ENCODE measurements at regions not wholly inside any gene's neighbourhood (a gene's known extent, or its start where the extent isn't known, plus 50 kb on each side); places are given as distances from the start of the nearest gene placed in this dataset.

- Histone ChIP-seq H2BK12ac (ENCODE audit: low read length) (no peak overlapping the region), H3K79me1 (ENCODE audit: low read length) (no peaks in the 10 kb centered on the region), H2AK5ac (ENCODE audit: low read length) (no peak overlapping the region), H4K8ac (ENCODE audit: low read depth, low read length) (no peak overlapping the region), H3K4me3 (ENCODE audit: low read depth, low read length) (no peak overlapping the region), H3K23ac (ENCODE audit: low read length) (no peak overlapping the region), H4K91ac (ENCODE audit: low read depth, low read length) (no peak overlapping the region), H3K36me3 (ENCODE audit: control insufficient read depth in 1 of 2, insufficient read depth in 2 of 2, low read length in 2 of 2) (no peaks in the 10 kb centered on the region), H3K4ac (ENCODE audit: low read depth, low read length) (no peak overlapping the region), H3K27me3 (ENCODE audit: insufficient read depth, low read length) (no peaks in the 10 kb centered on the region), H3K79me2 (ENCODE audit: control insufficient read depth, insufficient read depth, low read length, poor library complexity) (no peaks in the 10 kb centered on the region), H4K12ac (ENCODE audit: low read depth, low read length) (no peak overlapping the region), H2AFZ (ENCODE audit: insufficient read depth, low read length, poor library complexity) (no peak overlapping the region), H2BK120ac (ENCODE audit: insufficient read depth, low read length, poor library complexity) (no peak overlapping the region), H3K4me1 (ENCODE audit: control insufficient read depth in 1 of 2, insufficient read depth in 2 of 2, low read length in 2 of 2) (no peaks in the 10 kb centered on the region), H2BK5ac (ENCODE audit: low read depth, low read length, poor library complexity) (no peak overlapping the region), H3K9ac (ENCODE audit: low read length) (no peak overlapping the region), H3K9me3 (ENCODE audit: insufficient read depth, low read depth, low read length) (no peaks in the 10 kb centered on the region), H3K14ac (ENCODE audit: low read length) (no peak overlapping the region), H3K27ac (ENCODE audit: low read depth, low read length) (no peak overlapping the region), H3K4me2 (ENCODE audit: low read length) (no peak overlapping the region), H3K18ac (ENCODE audit: low read length) (no peak overlapping the region)
- no peak for DNase-seq
Observed at GRCh38 chr12:74728006-74728405, 190.4 kb downstream of the ATXN7L3B start.

- Histone ChIP-seq H2AFZ (ENCODE audit: insufficient read depth, low read length, poor library complexity) (no peak overlapping the region), H3K4me1 (ENCODE audit: control insufficient read depth in 1 of 2, insufficient read depth in 2 of 2, low read length in 2 of 2) (no peaks in the 10 kb centered on the region), H3K27me3 (ENCODE audit: insufficient read depth, low read length) (no peaks in the 10 kb centered on the region), H2AK5ac (ENCODE audit: low read length) (no peak overlapping the region), H2BK12ac (ENCODE audit: low read length) (no peak overlapping the region), H3K27ac (ENCODE audit: low read depth, low read length) (no peak overlapping the region), H3K14ac (ENCODE audit: low read length) (no peak overlapping the region), H3K18ac (ENCODE audit: low read length) (no peak overlapping the region), H2BK120ac (ENCODE audit: insufficient read depth, low read length, poor library complexity) (no peak overlapping the region), H3K4ac (ENCODE audit: low read depth, low read length) (no peak overlapping the region), H4K12ac (ENCODE audit: low read depth, low read length) (no peak overlapping the region), H3K9me3 (ENCODE audit: insufficient read depth, low read depth, low read length) (no peaks in the 10 kb centered on the region), H3K79me1 (ENCODE audit: low read length) (no peaks in the 10 kb centered on the region), H3K79me2 (ENCODE audit: control insufficient read depth, insufficient read depth, low read length, poor library complexity) (no peaks in the 10 kb centered on the region), H4K8ac (ENCODE audit: low read depth, low read length) (no peak overlapping the region), H2BK5ac (ENCODE audit: low read depth, low read length, poor library complexity) (no peak overlapping the region), H3K36me3 (ENCODE audit: control insufficient read depth in 1 of 2, insufficient read depth in 2 of 2, low read length in 2 of 2) (no peaks in the 10 kb centered on the region), H4K91ac (ENCODE audit: low read depth, low read length) (no peak overlapping the region), H3K4me3 (ENCODE audit: low read depth, low read length) (no peak overlapping the region), H3K4me2 (ENCODE audit: low read length) (no peak overlapping the region), H3K9ac (ENCODE audit: low read length) (no peak overlapping the region), H3K23ac (ENCODE audit: low read length) (no peak overlapping the region)
- DNase-seq, result no peak
- no CpG with 5 or more reads among the region's 5 CpGs for WGBS (ENCODE audit: extremely low coverage, insufficient coverage, insufficient read length)
Observed at GRCh38 chr12:74732164-74732784, 194.6 kb downstream of the ATXN7L3B start.

GRCh38 chr12:74732826-74733225, 195.2 kb downstream of the ATXN7L3B start:
- no peaks in the 10 kb centered on the region for H3K9me3 ChIP-seq (ENCODE audit: insufficient read depth, low read depth, low read length)
- no peak overlapping the region for H2AFZ ChIP-seq (ENCODE audit: insufficient read depth, low read length, poor library complexity)
- H3K18ac ChIP-seq (ENCODE audit: low read length), result no peak overlapping the region
- no peak overlapping the region for H2AK5ac ChIP-seq (ENCODE audit: low read length)
- H3K4me1 ChIP-seq (ENCODE audit: control insufficient read depth in 1 of 2, insufficient read depth in 2 of 2, low read length in 2 of 2), result no peaks in the 10 kb centered on the region
- H3K23ac ChIP-seq (ENCODE audit: low read length), result no peak overlapping the region
- H3K4me2 ChIP-seq (ENCODE audit: low read length), result no peak overlapping the region
- no peak overlapping the region for H4K91ac ChIP-seq (ENCODE audit: low read depth, low read length)
- H3K36me3 ChIP-seq (ENCODE audit: control insufficient read depth in 1 of 2, insufficient read depth in 2 of 2, low read length in 2 of 2), result no peaks in the 10 kb centered on the region
- H4K12ac ChIP-seq (ENCODE audit: low read depth, low read length), result no peak overlapping the region
- H3K14ac ChIP-seq (ENCODE audit: low read length), result no peak overlapping the region
- no peak overlapping the region for H3K9ac ChIP-seq (ENCODE audit: low read length)
- no peaks in the 10 kb centered on the region for H3K79me1 ChIP-seq (ENCODE audit: low read length)
- WGBS (ENCODE audit: extremely low coverage, insufficient coverage, insufficient read length), result no CpG with 5 or more reads among the region's 5 CpGs
- no peak overlapping the region for H3K27ac ChIP-seq (ENCODE audit: low read depth, low read length)
- no peak overlapping the region for H2BK5ac ChIP-seq (ENCODE audit: low read depth, low read length, poor library complexity)
- no peak for DNase-seq
- no peak overlapping the region for H3K4ac ChIP-seq (ENCODE audit: low read depth, low read length)
- H3K27me3 ChIP-seq (ENCODE audit: insufficient read depth, low read length), result no peaks in the 10 kb centered on the region
- H2BK120ac ChIP-seq (ENCODE audit: insufficient read depth, low read length, poor library complexity), result no peak overlapping the region
- no peak overlapping the region for H2BK12ac ChIP-seq (ENCODE audit: low read length)
- H3K4me3 ChIP-seq (ENCODE audit: low read depth, low read length), result no peak overlapping the region
- no peaks in the 10 kb centered on the region for H3K79me2 ChIP-seq (ENCODE audit: control insufficient read depth, insufficient read depth, low read length, poor library complexity)
- H4K8ac ChIP-seq (ENCODE audit: low read depth, low read length), result no peak overlapping the region

- WGBS (ENCODE audit: extremely low coverage, insufficient coverage, insufficient read length), result no CpG with 5 or more reads among the region's 4 CpGs
- H3K27me3 ChIP-seq (ENCODE audit: insufficient read depth, low read length), result no peaks in the 10 kb centered on the region
Observed at GRCh38 chr12:74741112-74741511, 203.5 kb downstream of the ATXN7L3B start.

More at GRCh38 chr12:74741112-74741511, 203.5 kb downstream of the ATXN7L3B start:
- Histone ChIP-seq H2BK5ac (ENCODE audit: low read depth, low read length, poor library complexity) (no peak overlapping the region), H3K18ac (ENCODE audit: low read length) (no peak overlapping the region), H3K4me3 (ENCODE audit: low read depth, low read length) (no peak overlapping the region), H3K23ac (ENCODE audit: low read length) (no peak overlapping the region), H3K4me2 (ENCODE audit: low read length) (no peak overlapping the region), H3K9ac (ENCODE audit: low read length) (no peak overlapping the region), H3K14ac (ENCODE audit: low read length) (no peak overlapping the region), H2AFZ (ENCODE audit: insufficient read depth, low read length, poor library complexity) (no peak overlapping the region), H3K9me3 (ENCODE audit: insufficient read depth, low read depth, low read length) (no peaks in the 10 kb centered on the region), H4K91ac (ENCODE audit: low read depth, low read length) (no peak overlapping the region), H3K27ac (ENCODE audit: low read depth, low read length) (no peak overlapping the region), H3K4ac (ENCODE audit: low read depth, low read length) (no peak overlapping the region), H3K36me3 (ENCODE audit: control insufficient read depth in 1 of 2, insufficient read depth in 2 of 2, low read length in 2 of 2) (no peaks in the 10 kb centered on the region), H4K8ac (ENCODE audit: low read depth, low read length) (no peak overlapping the region), H4K12ac (ENCODE audit: low read depth, low read length) (no peak overlapping the region), H2BK120ac (ENCODE audit: insufficient read depth, low read length, poor library complexity) (no peak overlapping the region), H3K79me2 (ENCODE audit: control insufficient read depth, insufficient read depth, low read length, poor library complexity) (no peaks in the 10 kb centered on the region), H3K79me1 (ENCODE audit: low read length) (no peaks in the 10 kb centered on the region), H2AK5ac (ENCODE audit: low read length) (no peak overlapping the region), H2BK12ac (ENCODE audit: low read length) (no peak overlapping the region), H3K4me1 (ENCODE audit: control insufficient read depth in 1 of 2, insufficient read depth in 2 of 2, low read length in 2 of 2) (no peaks in the 10 kb centered on the region)
- DNase-seq, result no peak
